ENCODE measurements at regions not wholly inside any gene's neighbourhood (a gene's known extent, or its start where the extent isn't known, plus 50 kb on each side); places are given as distances from the start of the nearest gene placed in this dataset.
"Not testable (repeated sequence)": the region's sequence is repeated elsewhere in the genome, so short reads cannot be mapped to it uniquely, and the experiment has no call there.

DNA sequence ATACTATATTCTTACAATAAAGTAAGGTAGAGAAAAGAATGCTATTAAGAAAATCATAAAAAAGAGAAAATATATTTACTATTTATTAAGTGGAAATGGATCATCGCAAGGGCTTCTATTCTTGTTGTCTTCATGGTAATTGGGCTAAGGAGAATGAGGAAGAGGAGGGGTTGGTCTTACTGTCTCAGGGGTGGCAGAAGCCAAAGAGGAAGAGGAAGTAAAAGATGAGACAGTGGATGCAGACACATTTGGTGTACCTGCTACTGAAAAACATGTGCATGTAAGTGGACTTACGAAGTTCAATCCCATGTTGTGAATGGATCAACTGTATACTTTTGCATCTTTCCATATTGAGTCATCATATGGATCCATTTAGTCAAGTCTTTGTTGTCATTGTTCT lies 1502.1 kb upstream of the ADGRL3 start:
- Mint-ChIP-seq H3K36me3 (ENCODE audit: insufficient read depth, unreplicated experiment) (no peaks in the 10 kb centered on the region), H3K9me3 (ENCODE audit: low read depth, unreplicated experiment) (peaks cover 2% of the 10 kb centered on the region), H3K27me3 (ENCODE audit: unreplicated experiment) (no peaks in the 10 kb centered on the region), H3K4me1 (ENCODE audit: low read depth, unreplicated experiment) (no peaks in the 10 kb centered on the region), H3K27ac (ENCODE audit: unreplicated experiment) (no peak overlapping the region), H3K4me3 (ENCODE audit: low read depth, unreplicated experiment) (no peak overlapping the region)
- DNase-seq: no peak
- CTCF ChIA-PET: no interaction called here
- TF ChIP-seq, protein P1, sequence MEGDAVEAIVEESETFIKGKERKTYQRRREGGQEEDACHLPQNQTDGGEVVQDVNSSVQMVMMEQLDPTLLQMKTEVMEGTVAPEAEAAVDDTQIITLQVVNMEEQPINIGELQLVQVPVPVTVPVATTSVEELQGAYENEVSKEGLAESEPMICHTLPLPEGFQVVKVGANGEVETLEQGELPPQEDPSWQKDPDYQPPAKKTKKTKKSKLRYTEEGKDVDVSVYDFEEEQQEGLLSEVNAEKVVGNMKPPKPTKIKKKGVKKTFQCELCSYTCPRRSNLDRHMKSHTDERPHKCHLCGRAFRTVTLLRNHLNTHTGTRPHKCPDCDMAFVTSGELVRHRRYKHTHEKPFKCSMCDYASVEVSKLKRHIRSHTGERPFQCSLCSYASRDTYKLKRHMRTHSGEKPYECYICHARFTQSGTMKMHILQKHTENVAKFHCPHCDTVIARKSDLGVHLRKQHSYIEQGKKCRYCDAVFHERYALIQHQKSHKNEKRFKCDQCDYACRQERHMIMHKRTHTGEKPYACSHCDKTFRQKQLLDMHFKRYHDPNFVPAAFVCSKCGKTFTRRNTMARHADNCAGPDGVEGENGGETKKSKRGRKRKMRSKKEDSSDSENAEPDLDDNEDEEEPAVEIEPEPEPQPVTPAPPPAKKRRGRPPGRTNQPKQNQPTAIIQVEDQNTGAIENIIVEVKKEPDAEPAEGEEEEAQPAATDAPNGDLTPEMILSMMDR (IDR thresholded peaks at IDR 0.05; ENCODE audit: unreplicated experiment): no peak
- no TSS peak for BruUV-seq (replicated peaks)
- intact Hi-C loops (cut with micrococcal nuclease; ENCODE audit: unreplicated experiment): no loop called here

DNA sequence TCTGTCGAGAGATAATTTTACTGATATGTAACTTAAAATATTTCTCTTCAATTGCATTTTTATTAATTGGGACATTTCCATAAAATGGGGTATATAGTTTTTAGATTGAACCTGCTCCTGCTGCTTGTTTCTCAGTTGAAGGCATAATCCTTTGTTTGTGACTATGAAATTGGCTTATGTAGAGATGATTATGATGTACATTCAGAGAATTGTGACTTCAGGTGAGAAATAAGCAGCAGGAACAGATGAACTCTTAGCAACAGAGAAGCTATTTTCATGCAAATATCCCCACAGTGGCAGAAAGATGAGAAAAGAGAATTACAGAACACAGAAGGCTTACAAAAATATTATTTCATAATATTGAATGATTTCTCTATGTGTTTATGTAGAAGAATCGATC lies 1499.5 kb upstream of the ADGRL3 start:
- no TSS peak for BruUV-seq (replicated peaks)
- no peaks in the 10 kb centered on the region for H3K4me1 Mint-ChIP-seq (ENCODE audit: low read depth, unreplicated experiment)
- H3K36me3 Mint-ChIP-seq (ENCODE audit: insufficient read depth, unreplicated experiment): no peaks in the 10 kb centered on the region
- TF ChIP-seq, protein P1 (IDR thresholded peaks at IDR 0.05; ENCODE audit: unreplicated experiment): no peak
- no peak overlapping the region for H3K27ac Mint-ChIP-seq (ENCODE audit: unreplicated experiment)
- intact Hi-C loops (cut with micrococcal nuclease; ENCODE audit: unreplicated experiment): no loop called here
- H3K4me3 Mint-ChIP-seq (ENCODE audit: low read depth, unreplicated experiment): no peak overlapping the region
- H3K9me3 Mint-ChIP-seq (ENCODE audit: low read depth, unreplicated experiment): peaks cover 2% of the 10 kb centered on the region
- DNase-seq: no peak
- CTCF ChIA-PET: no interaction called here
- H3K27me3 Mint-ChIP-seq (ENCODE audit: unreplicated experiment): no peaks in the 10 kb centered on the region

DNA sequence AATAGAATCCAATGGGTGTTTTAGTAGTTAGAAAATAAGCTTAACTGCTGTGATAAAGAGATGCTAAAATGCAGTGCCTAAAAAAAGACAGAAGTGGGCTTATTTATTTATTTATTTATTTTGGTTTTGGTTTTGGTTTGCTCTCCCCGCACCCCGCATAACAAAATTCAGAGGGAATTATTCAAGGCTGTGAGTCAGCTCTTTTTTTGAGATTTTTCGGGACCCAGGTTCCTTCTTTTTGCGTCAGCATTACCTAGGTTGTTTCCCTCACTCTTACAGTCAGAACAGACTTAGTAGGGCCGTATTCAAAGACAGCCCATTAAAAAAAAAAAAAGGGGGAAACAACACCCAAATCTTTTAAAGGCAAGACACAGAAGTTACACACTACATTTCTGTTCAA lies 1495.5 kb upstream of the ADGRL3 start:
- no TSS peak for BruUV-seq (replicated peaks)
- Mint-ChIP-seq H3K4me3 (ENCODE audit: low read depth, unreplicated experiment) (no peak overlapping the region), H3K27me3 (ENCODE audit: unreplicated experiment) (no peaks in the 10 kb centered on the region), H3K4me1 (ENCODE audit: low read depth, unreplicated experiment) (no peaks in the 10 kb centered on the region), H3K27ac (ENCODE audit: unreplicated experiment) (no peak overlapping the region), H3K36me3 (ENCODE audit: insufficient read depth, unreplicated experiment) (no peaks in the 10 kb centered on the region), H3K9me3 (ENCODE audit: low read depth, unreplicated experiment) (peaks cover 2% of the 10 kb centered on the region)
- DNase-seq: no peak
- CTCF ChIA-PET: no interaction called here
- intact Hi-C loops (cut with micrococcal nuclease; ENCODE audit: unreplicated experiment): no loop called here
- TF ChIP-seq, protein P1 (IDR thresholded peaks at IDR 0.05; ENCODE audit: unreplicated experiment): no peak

DNA sequence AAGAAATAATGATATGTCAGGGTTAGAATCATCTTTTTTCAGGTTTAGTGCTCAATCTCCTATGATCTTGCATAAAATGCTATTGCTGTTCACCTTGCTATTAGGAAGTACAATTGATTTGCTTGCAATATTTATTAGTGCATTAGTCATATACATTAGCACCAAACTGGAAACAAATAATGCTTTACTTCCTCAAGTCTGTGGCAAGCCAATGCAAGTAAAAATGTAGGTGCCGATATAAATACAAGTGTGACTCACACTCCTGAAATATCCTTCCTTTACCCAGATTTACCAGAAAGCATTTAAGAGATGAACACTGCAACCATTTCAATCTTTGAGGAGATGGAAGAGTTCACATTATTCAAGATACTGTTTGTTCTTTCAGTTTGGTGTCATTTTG lies 1487.7 kb upstream of the ADGRL3 start:
- no TSS peak for BruUV-seq (replicated peaks)
- DNase-seq: no peak
- no peaks in the 10 kb centered on the region for H3K27me3 Mint-ChIP-seq (ENCODE audit: unreplicated experiment)
- no peak overlapping the region for H3K27ac Mint-ChIP-seq (ENCODE audit: unreplicated experiment)
- peaks cover 2% of the 10 kb centered on the region for H3K9me3 Mint-ChIP-seq (ENCODE audit: low read depth, unreplicated experiment)
- no peaks in the 10 kb centered on the region for H3K36me3 Mint-ChIP-seq (ENCODE audit: insufficient read depth, unreplicated experiment)
- no peak overlapping the region for H3K4me3 Mint-ChIP-seq (ENCODE audit: low read depth, unreplicated experiment)
- H3K4me1 Mint-ChIP-seq (ENCODE audit: low read depth, unreplicated experiment): no peaks in the 10 kb centered on the region
- TF ChIP-seq, protein P1 (IDR thresholded peaks at IDR 0.05; ENCODE audit: unreplicated experiment): no peak
- intact Hi-C loops (cut with micrococcal nuclease; ENCODE audit: unreplicated experiment): no loop called here
- CTCF ChIA-PET: no interaction called here

DNA sequence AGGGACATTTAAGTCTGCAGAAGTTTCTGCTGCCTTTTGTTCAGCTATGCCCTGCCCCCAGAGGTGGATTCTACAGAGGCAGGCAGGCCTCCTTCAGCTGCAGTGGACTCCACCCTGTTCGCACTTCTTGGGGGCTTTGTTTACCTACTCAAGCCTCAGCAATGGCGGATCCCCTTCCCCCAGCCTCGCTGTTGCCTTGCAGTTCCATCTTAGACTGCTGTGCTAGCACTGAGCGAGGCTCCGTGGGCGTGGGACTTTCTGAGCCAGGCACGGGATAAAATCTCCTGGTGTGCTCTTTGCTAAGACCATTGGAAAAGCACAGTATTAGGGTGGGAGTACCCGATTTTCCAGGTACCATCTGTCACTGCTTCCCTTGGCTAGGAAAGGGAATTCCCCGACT lies 1475.8 kb upstream of the ADGRL3 start:
- BruUV-seq (replicated peaks); H3K27me3 Mint-ChIP-seq (ENCODE audit: unreplicated experiment); intact Hi-C loops (cut with micrococcal nuclease; ENCODE audit: unreplicated experiment); DNase-seq; H3K9me3 Mint-ChIP-seq (ENCODE audit: low read depth, unreplicated experiment); H3K27ac Mint-ChIP-seq (ENCODE audit: unreplicated experiment); H3K36me3 Mint-ChIP-seq (ENCODE audit: insufficient read depth, unreplicated experiment); H3K4me3 Mint-ChIP-seq (ENCODE audit: low read depth, unreplicated experiment); CTCF ChIA-PET; H3K4me1 Mint-ChIP-seq (ENCODE audit: low read depth, unreplicated experiment): not testable (repeated sequence)

Measured in Calu3 (cell line).